Ovary (tissue), 7 donors: ENCODE measurements at regions not wholly inside any gene's neighbourhood (a gene's known extent, or its start where the extent isn't known, plus 50 kb on each side); places are given as distances from the start of the nearest gene placed in this dataset.

Experiments
- DNase-seq, 5 donors: peaks; one replicate each; pipeline ENCODE4 v3.0.0-alpha.2; 2019 to 2020
- H3K27ac ChIP-seq, 2 donors: fragments of 200-600 bp; one replicate each; pipeline versions ENCODE4 v1.5.1 to v1.8.0; 2019 to 2022
- H3K27me3 ChIP-seq: fragments of 200-600 bp; one replicate; pipeline ENCODE4 v1.8.0; 2022
- H3K36me3 ChIP-seq: fragments of 200-600 bp; sonication (generic); one replicate; pipeline ENCODE4 v1.5.1; 2019
- H3K4me1 ChIP-seq: one replicate; pipeline ENCODE4 v1.8.1; 2013; ENCODE audit warnings: mild to moderate bottlenecking, moderate library complexity; ENCODE audit not compliant: insufficient read depth
- H3K4me3 ChIP-seq: fragments of 200-600 bp; sonication (generic); one replicate; pipeline ENCODE4 v1.5.1; 2017
- H3K9me3 ChIP-seq, 2 donors: fragments of 200-600 bp in 1 of 2; sonication (generic) in 1 of 2; one replicate each; pipeline versions ENCODE4 v1.5.1 to v1.8.1; 2013 to 2019; ENCODE audit warnings: mild to moderate bottlenecking in 1 of 2, moderate library complexity in 1 of 2
- CTCF ChIP-seq, 3 donors: fragments of 450-650 bp in 2 of 3; fragments of 200-600 bp in 1 of 3; IDR thresholded peaks; one replicate each; pipeline versions ENCODE4 v1.5.1 to v1.8.0; 2016 to 2022; ENCODE audit warnings: antibody characterized with exemption in 3 of 3, mild to moderate bottlenecking in 1 of 3
- EP300 ChIP-seq: sonication (generic); formaldehyde crosslinking; IDR thresholded peaks from one replicate; pipeline ENCODE4 v1.6.1; 2017; ENCODE audit warnings: antibody characterized with exemption
- POLR2A ChIP-seq: fragments of 450-650 bp; IDR thresholded peaks from one replicate; pipeline ENCODE4 v1.6.1; 2017; ENCODE audit warnings: antibody characterized with exemption, mild to moderate bottlenecking, moderate library complexity
- WGBS, 3 donors: extraction: QIAGEN DNeasy Blood & Tissue Kit in 1 of 3; methylation state at CpG; one replicate each; pipeline versions ENCODE4 v1.1.5 to v1.1.7; 2013 to 2017; 5-methylcytosine and 5-hydroxymethylcytosine counted together
- intact Hi-C, 4 donors: fragments of 100-400 bp; cut with DNase I; formaldehyde crosslinking; loops; one replicate each; pipeline versions ENCODE4 v1.11.0 to v1.15.1; 2022 to 2023
- donor health status: DM: no; HTN: no; CAD: no; lungs with moderate emphysema.
- donor health status: DM: no; HTN: no; CAD: no.
- donor health status: Bipolar disorder and iron deficiency.
- donor health status: DM: no; HTN: no; CAD: no.
- donor health status: DM: yes; HTN: yes; CAD: no.

DNA sequence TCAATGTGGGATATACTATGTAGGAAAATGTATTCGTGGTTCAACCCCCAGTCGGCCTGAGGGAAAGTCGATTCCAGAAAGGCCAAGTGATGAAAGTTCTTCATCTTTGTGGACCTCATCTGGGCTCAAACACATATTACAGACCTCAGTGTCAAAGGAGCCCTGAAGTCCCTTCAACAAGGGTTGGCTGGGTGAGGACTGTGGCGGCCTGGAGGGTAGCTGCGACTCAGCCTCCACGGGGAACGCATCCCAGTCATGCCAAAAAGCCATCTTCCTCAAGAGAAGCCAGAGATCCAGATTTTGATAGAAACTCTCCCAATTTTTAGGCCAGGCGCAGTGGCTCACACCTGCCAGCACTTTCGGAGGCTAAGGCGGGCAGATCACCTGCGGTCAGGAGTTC, 158.6 kb upstream of the PTPN1 start:
- no peak overlapping the region for H3K27ac ChIP-seq
- no peaks in the 10 kb centered on the region for H3K27me3 ChIP-seq
- H3K36me3 ChIP-seq = no peaks in the 10 kb centered on the region
- DNase-seq = no peak
- intact Hi-C loops = no loop called here
- no peak for TF ChIP-seq CTCF (IDR thresholded peaks at IDR 0.05)
- TF ChIP-seq POLR2A = no peak
- TF ChIP-seq EP300 = no peak
- H3K4me1 ChIP-seq = peaks cover 4% of the 10 kb centered on the region
- 84 to 94% (median 88%) methylated on average over 11 of the region's 11 CpGs for WGBS, 3 donors
- no peaks in the 10 kb centered on the region for H3K9me3 ChIP-seq
- no peak overlapping the region for H3K4me3 ChIP-seq

- Histone ChIP-seq H3K9me3 (no peaks in the 10 kb centered on the region), H3K27me3 (no peaks in the 10 kb centered on the region), H3K4me1 (no peaks in the 10 kb centered on the region), H3K27ac (no peak overlapping the region), H3K4me3 (no peak overlapping the region), H3K36me3 (no peaks in the 10 kb centered on the region)
- intact Hi-C loops = no loop called here
- TF ChIP-seq POLR2A = no peak
- no peak for TF ChIP-seq CTCF (IDR thresholded peaks at IDR 0.05)
- TF ChIP-seq EP300 = no peak
- 67 to 71% (median 69%) methylated on average over 16 of the region's 16 CpGs for WGBS, 3 donors
- DNase-seq = no peak
Measured at GRCh38 chr20:50353289-50353961, 156.8 kb upstream of the PTPN1 start.

DNA sequence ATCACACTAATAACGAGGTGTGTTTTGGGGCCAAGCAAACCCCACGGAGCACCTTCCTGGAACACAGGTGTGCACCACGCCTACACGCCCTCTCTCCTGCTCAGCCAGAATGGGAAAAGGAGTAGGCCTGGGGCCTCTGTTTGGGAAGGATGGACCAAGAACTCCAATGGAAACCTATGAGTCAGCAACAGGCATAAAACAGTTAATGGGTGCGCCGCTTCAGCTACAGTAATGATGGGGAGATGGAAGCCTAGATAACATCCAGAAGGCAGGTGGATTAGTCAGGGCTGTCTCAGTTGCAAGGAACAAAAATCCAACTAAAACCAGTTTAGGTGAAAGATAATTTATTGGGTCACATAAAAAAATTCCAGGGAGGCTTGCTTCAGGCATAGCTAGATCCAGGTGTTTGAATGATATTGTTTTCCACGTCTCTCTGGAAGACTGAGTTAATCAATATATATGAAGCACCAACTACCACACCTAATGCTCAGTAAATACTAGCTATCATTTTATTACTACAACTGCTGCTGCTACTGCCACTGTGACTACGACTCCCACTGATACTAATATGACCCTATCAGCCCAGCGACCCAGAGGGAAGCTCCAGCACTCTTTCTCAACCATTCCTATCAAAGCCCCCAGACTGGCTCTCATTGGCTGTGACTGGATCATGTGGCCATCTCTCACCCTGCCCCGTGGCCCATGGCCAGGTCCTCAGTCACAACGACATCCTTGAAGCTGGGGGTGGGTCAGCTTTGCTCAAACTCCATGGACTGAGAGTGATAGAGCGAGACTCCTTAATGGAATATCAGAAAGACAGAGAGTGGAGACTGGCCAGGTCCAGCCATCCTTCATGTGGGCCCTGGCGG, 155.2 kb upstream of the PTPN1 start:
- intact Hi-C loops = no loop called here
- Histone ChIP-seq H3K9me3 (no peaks in the 10 kb centered on the region), H3K36me3 (no peaks in the 10 kb centered on the region), H3K27me3 (no peaks in the 10 kb centered on the region), H3K4me3 (no peak overlapping the region), H3K27ac (no peak overlapping the region), H3K4me1 (no peaks in the 10 kb centered on the region)
- DNase-seq = peak in 1 of 5 donors; percentile 31
- TF ChIP-seq POLR2A (no peak), CTCF (IDR thresholded peaks at IDR 0.05) (no peak), EP300 (no peak)
- 77 to 85% (median 81%) methylated on average over 13 of the region's 13 CpGs for WGBS, 3 donors

DNA sequence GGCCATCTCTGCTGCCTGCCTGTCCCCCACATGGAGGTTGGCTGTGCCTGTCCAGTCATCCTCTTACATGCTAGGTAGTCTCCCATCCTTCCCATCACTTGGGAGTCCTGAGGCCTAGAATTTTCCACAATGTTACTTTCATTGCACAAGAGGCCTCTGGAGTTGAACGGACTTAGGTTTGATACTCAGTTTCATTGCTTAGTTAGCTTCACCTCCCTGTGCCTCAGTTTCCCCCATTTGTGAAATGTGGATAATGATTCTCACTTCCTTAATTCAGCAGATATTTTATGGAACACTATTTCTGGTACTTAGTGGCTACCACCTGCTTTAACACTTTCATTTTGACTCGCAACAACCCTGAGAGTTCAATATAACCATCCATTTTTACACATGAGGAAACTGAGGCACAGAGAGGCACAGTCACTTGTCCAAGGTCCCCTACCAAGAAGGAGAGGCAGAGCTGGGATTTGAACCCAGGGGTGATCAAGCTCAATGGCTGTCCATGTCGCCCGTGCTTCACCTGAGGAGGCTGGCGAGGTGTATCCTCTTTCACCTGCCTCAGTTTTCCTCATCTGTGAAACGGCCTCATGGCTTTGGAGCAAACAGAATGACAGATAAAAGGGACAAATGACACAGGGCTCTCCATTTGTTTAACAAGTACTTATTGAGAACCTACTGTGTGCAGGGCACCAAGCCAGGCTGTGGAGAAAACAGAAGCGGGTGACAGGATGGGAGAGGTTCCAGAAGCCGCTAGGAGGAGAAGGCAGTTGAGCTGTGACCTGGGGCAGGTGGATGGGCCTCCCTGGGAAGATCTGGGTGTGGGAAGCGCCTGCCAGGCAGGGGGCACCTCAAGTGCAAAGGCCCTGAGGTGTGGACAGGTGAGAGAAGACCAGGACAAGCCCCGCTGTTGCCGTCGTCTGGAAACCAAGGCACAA, 154.3 kb upstream of the PTPN1 start:
- WGBS, 3 donors = 70 to 77% (median 70%) methylated on average over 12 of the region's 12 CpGs
- DNase-seq = peak in 1 of 5 donors; percentile 18
- intact Hi-C loops = no loop called here

More for the DNA sequence above, 154.3 kb upstream of the PTPN1 start:
- no peak overlapping the region for H3K4me3 ChIP-seq
- H3K27ac ChIP-seq = no peak overlapping the region
- H3K9me3 ChIP-seq = no peaks in the 10 kb centered on the region
- H3K27me3 ChIP-seq = no peaks in the 10 kb centered on the region
- TF ChIP-seq CTCF (IDR thresholded peaks at IDR 0.05) (no peak), POLR2A (no peak), EP300 (no peak)
- no peaks in the 10 kb centered on the region for H3K4me1 ChIP-seq
- no peaks in the 10 kb centered on the region for H3K36me3 ChIP-seq
